K562 (cell line): ENCODE measurements at regions not wholly inside any gene's neighbourhood (a gene's known extent, or its start where the extent isn't known, plus 50 kb on each side); places are given as distances from the start of the nearest gene placed in this dataset.

Source experiments
- ATAC-seq: fragments of 200-7000 bp; cut with Tn5 transposase; 3 replicates; pipeline ENCODE4 v1.9.1; 2020; ENCODE audit warnings: moderate library complexity
- BruUV-seq: library from RNA; stranded (reverse); fragments of 400-500 nt; replicated peaks from 2 replicates; lab custom pipeline; 2021; lab: Mats Ljungman, UMichigan
- CTCF ChIA-PET: fragments of 300-600 bp; formaldehyde crosslinking; extraction: SDS; loops from one replicate; lab custom pipeline; 2021; ENCODE audit warnings: low intra/inter-chr PET ratio; lab: Yijun Ruan, JAX
- POLR2A ChIA-PET: fragments of 300-600, 350-650 bp; sonication (Branson Sonifier 250); formaldehyde crosslinking; extraction: SDS; loops from one replicate; lab custom pipeline; 2021; ENCODE audit warnings: antibody characterized with exemption, inconsistent platforms; lab: Yijun Ruan, JAX
- DNase-seq, 4 experiments: peaks; one replicate each; pipeline versions ENCODE4 v3.0.0 to v3.0.0-alpha.2; 2011 to 2018; ENCODE audit warnings: low spot score in 3 of 4, mixed read lengths in 3 of 4; ENCODE audit errors: extremely low read depth in 1 of 4
- FAIRE-seq: peaks from 2 replicates; lab custom pipeline; 2011; peaks lifted over from hg19 to GRCh38; lab: Jason Lieb, UNC
- H2AFZ ChIP-seq: 2 replicates; pipeline ENCODE4 v1.6.0; 2011; ENCODE audit warnings: low read depth, low read length, control low read depth, inconsistent platforms
- H3K27ac ChIP-seq: fragments of 200-600 bp; 3 replicates; pipeline ENCODE4 v1.8.0; 2011; ENCODE audit warnings: low read depth, mild to moderate bottlenecking, control low read depth, inconsistent platforms, low read length, moderate library complexity, mixed read lengths; ENCODE audit errors: extremely low read depth
- H3K27me3 ChIP-seq, 2 experiments: fragments of 300-600 bp in 1 of 2; 2 replicates in 1 of 2; 3 replicates in 1 of 2; pipeline versions ENCODE4 v1.6.0 to v1.8.0; 2011; ENCODE audit warnings: inconsistent platforms in 2 of 2, low read length in 2 of 2, mild to moderate bottlenecking in 1 of 2, mixed read lengths in 1 of 2, moderate library complexity in 1 of 2; ENCODE audit not compliant: control insufficient read depth in 2 of 2, insufficient read depth in 2 of 2
- H3K36me3 ChIP-seq: fragments of 300-600 bp; 3 replicates; pipeline ENCODE4 v1.8.0; 2011; ENCODE audit warnings: mild to moderate bottlenecking, low read length, inconsistent platforms; ENCODE audit not compliant: control insufficient read depth, insufficient read depth
- H3K4me1 ChIP-seq, 2 experiments: fragments of 200-600 bp in 1 of 2; replicated peaks in 1 of 2; 2 replicates in 1 of 2; 3 replicates in 1 of 2; pipeline versions ENCODE4 v1.5.1 to v1.8.0; 2011; ENCODE audit warnings: inconsistent platforms in 2 of 2, low read length in 2 of 2, mild to moderate bottlenecking in 1 of 2, mixed read lengths in 1 of 2, moderate library complexity in 1 of 2; ENCODE audit not compliant: control insufficient read depth in 2 of 2, insufficient read depth in 2 of 2
- H3K4me2 ChIP-seq: 2 replicates; pipeline ENCODE4 v1.6.1; 2011; ENCODE audit warnings: low read length, control low read depth, inconsistent platforms, mixed read lengths; ENCODE audit not compliant: insufficient read depth
- H3K4me3 ChIP-seq: fragments of 200-600 bp; sonication (generic), shearing (Covaris generic); 2 replicates; pipeline ENCODE4 v1.5.1; 2016; ENCODE audit warnings: control low read depth, inconsistent platforms
- H3K79me2 ChIP-seq: fragments of 200-600 bp; 3 replicates; pipeline ENCODE4 v1.8.0; 2011; ENCODE audit warnings: low read length, inconsistent platforms; ENCODE audit not compliant: control insufficient read depth, insufficient read depth
- H3K9ac ChIP-seq, 2 experiments: 2 replicates each; pipeline versions ENCODE4 v1.6.0 to v1.6.1; 2011; ENCODE audit warnings: low read depth in 2 of 2, low read length in 2 of 2, control low read depth in 1 of 2, inconsistent platforms in 1 of 2, mild to moderate bottlenecking in 1 of 2, mixed read lengths in 1 of 2; ENCODE audit not compliant: insufficient read depth in 1 of 2
- H3K9me1 ChIP-seq: one replicate; pipeline ENCODE4 v1.6.0; 2011; ENCODE audit warnings: inconsistent platforms, mild to moderate bottlenecking, low read length, moderate library complexity; ENCODE audit not compliant: control insufficient read depth, insufficient read depth
- H3K9me3 ChIP-seq: replicated peaks from 2 replicates; pipeline ENCODE4 v1.5.1; 2011; ENCODE audit warnings: low read depth, low read length, inconsistent platforms; ENCODE audit not compliant: control insufficient read depth, insufficient read depth
- H4K20me1 ChIP-seq: replicated peaks from 2 replicates; pipeline ENCODE4 v1.6.1; 2011; ENCODE audit warnings: low read length, inconsistent platforms, mixed read lengths; ENCODE audit not compliant: control insufficient read depth, insufficient read depth
- GATAD2B ChIP-seq: fragments of 450-650 bp; IDR thresholded peaks from 2 replicates; pipeline ENCODE4 v1.6.1; 2017; ENCODE audit warnings: mild to moderate bottlenecking, borderline replicate concordance
- HDAC6 ChIP-seq: IDR thresholded peaks from 2 replicates; pipeline ENCODE4 v1.6.1; 2012; ENCODE audit warnings: low read depth, mild to moderate bottlenecking, control low read depth, inconsistent platforms, low read length, moderate library complexity
- MCM5 ChIP-seq: fragments of 450-650 bp; IDR thresholded peaks from 2 replicates; pipeline ENCODE4 v1.6.1; 2016; ENCODE audit warnings: low read depth
- MTA3 ChIP-seq: fragments of 450-650 bp; formaldehyde crosslinking; IDR thresholded peaks from 2 replicates; pipeline ENCODE4 v1.6.1; 2017; ENCODE audit warnings: mild to moderate bottlenecking, borderline replicate concordance
- STAT5B ChIP-seq: fragments of 250-450 bp; sonication (Bioruptor Pico); IDR thresholded peaks from 2 replicates; pipeline ENCODE4 v1.8.0; 2021; ENCODE audit warnings: mild to moderate bottlenecking, inconsistent platforms
- YBX1 ChIP-seq: fragments of 450-650 bp; IDR thresholded peaks from 2 replicates; pipeline ENCODE4 v1.7.1; 2016; ENCODE audit warnings: mild to moderate bottlenecking
- ZNF224 ChIP-seq: sonication (generic); formaldehyde crosslinking; IDR thresholded peaks from 2 replicates; pipeline ENCODE4 v1.8.0; 2022; ENCODE audit warnings: mild to moderate bottlenecking, missing genetic modification reagents
- WGBS: fragments of 100-300 bp; shearing (Covaris generic); methylation state at CpG from one replicate; pipeline ENCODE4 v1.1.6; 2016; ENCODE audit warnings: low coverage, mixed read lengths; ENCODE audit not compliant: insufficient coverage; ENCODE audit errors: missing lambda C conversion rate; 5-methylcytosine and 5-hydroxymethylcytosine counted together
- in situ Hi-C: fragments of 300-500 bp; cut with MboI; formaldehyde crosslinking; loops from 4 replicates; pipeline ENCODE4 v1.15.0; 2018; ENCODE audit warnings: inconsistent platforms, mixed read lengths
- intact Hi-C: fragments of 100-400 bp; cut with micrococcal nuclease; formaldehyde crosslinking; loops from 2 replicates; pipeline ENCODE4 v1.14.2; 2022
- TF ChIP-seq, protein P1 (sequence below): fragments of 450-650 bp; formaldehyde crosslinking; IDR thresholded peaks from 2 replicates; pipeline ENCODE4 v1.4.0; 2020; ENCODE audit warnings: mild to moderate bottlenecking, moderate library complexity
- TF ChIP-seq, protein P2 (sequence below): fragments of 450-650 bp; IDR thresholded peaks from 2 replicates; pipeline ENCODE4 v1.6.1; 2016

DNA sequence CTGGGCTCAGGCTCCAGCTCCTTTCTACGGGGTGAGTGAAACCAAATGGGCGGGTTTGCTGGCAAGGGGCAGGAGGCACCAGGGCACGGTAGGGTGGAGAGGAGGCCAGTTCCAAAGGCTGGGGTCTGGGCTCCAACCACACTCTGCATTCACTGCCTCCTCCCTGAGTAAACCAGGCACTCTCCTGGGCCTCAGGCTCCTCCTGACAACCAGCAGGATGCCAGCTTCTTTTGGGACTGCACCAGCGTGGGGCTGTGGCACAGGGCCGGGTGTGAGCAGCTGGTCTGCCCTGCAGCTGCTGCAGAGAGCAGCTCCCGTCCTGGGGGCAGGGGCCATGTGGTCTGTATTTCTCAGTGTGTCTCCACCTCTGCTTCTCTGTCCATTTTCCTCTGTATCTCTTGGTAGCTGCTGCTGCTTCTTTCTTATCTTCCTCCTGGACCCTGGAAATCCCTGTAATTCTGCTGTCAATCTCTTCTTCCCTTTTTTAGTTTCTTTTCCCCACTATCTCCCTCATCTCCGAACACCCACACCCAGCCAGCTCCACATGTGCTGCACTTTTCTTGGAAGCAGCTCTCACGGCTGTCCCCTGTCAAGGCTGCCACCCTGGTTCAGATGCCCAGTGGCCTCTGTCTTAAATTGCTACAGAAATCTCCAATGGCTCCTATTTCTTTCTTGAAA lies 54.9 kb upstream of the TBC1D21 start:
- no peak overlapping the region for H3K27ac ChIP-seq

GRCh38 chr15:73821181-73821580 lies 52.2 kb upstream of the TBC1D21 start:
- intact Hi-C loops = no loop called here
- Histone ChIP-seq H3K4me3 (no peak overlapping the region), H3K27ac (no peak overlapping the region), H3K9me1 (no peaks in the 10 kb centered on the region), H3K36me3 (no peaks in the 10 kb centered on the region), H3K9me3 (no peaks in the 10 kb centered on the region), H3K9ac (no peak overlapping the region), H2AFZ (no peak overlapping the region), H3K4me1 (no peaks in the 10 kb centered on the region), H3K79me2 (no peaks in the 10 kb centered on the region), H3K4me2 (no peak overlapping the region), H4K20me1 (no peaks in the 10 kb centered on the region), H3K27me3 (peaks cover 0 to 28% of the 10 kb centered on the region in 2 experiments; a peak in 2 of 5 replicates)
- in situ Hi-C loops = no loop called here
- BruUV-seq = no TSS peak
- DNase-seq (no peak), FAIRE-seq (no peak), ATAC-seq (no peak)
- TF ChIP-seq, protein P1, sequence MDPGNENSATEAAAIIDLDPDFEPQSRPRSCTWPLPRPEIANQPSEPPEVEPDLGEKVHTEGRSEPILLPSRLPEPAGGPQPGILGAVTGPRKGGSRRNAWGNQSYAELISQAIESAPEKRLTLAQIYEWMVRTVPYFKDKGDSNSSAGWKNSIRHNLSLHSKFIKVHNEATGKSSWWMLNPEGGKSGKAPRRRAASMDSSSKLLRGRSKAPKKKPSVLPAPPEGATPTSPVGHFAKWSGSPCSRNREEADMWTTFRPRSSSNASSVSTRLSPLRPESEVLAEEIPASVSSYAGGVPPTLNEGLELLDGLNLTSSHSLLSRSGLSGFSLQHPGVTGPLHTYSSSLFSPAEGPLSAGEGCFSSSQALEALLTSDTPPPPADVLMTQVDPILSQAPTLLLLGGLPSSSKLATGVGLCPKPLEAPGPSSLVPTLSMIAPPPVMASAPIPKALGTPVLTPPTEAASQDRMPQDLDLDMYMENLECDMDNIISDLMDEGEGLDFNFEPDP (CRISPR knock-in tag) = no peak
- TF ChIP-seq MTA3 = no peak
- no peak for TF ChIP-seq YBX1
- TF ChIP-seq MCM5 = no peak
- no peak for TF ChIP-seq GATAD2B
- ChIA-PET CTCF (no interaction called here), POLR2A (no interaction called here)
- 6% methylated on average over 2 of the region's 2 CpGs for WGBS

More for the DNA sequence above, 54.9 kb upstream of the TBC1D21 start:
- WGBS = 0% methylated on average over 8 of the region's 8 CpGs
- no TSS peak for BruUV-seq
- Histone ChIP-seq H3K4me2 (no peak overlapping the region), H4K20me1 (no peaks in the 10 kb centered on the region; the same call in 1 of the 2 replicates), H3K9ac (no peak overlapping the region; a peak in 1 of 4 replicates), H3K27me3 (peaks cover 0 to 35% of the 10 kb centered on the region in 2 experiments; a peak in 2 of 5 replicates), H3K36me3 (no peaks in the 10 kb centered on the region), H3K9me3 (no peaks in the 10 kb centered on the region), H3K9me1 (no peaks in the 10 kb centered on the region), H3K4me3 (no peak overlapping the region), H3K4me1 (no peaks in the 10 kb centered on the region), H2AFZ (no peak overlapping the region), H3K79me2 (no peaks in the 10 kb centered on the region)
- FAIRE-seq (no peak), DNase-seq (no peak), ATAC-seq (no peak)
- in situ Hi-C loops = no loop called here
- POLR2A ChIA-PET = interaction anchor here (0.9 to 1.8 kb wide), 2 partner anchors 11 to 12 kb away, joined by 3 to 7 read pairs; no protein-coding TSS in a partner anchor
- TF ChIP-seq STAT5B (CRISPR knock-in tag) (no peak), HDAC6 (no peak), ZNF224 (CRISPR knock-in tag) (no peak)
- TF ChIP-seq, protein P2, sequence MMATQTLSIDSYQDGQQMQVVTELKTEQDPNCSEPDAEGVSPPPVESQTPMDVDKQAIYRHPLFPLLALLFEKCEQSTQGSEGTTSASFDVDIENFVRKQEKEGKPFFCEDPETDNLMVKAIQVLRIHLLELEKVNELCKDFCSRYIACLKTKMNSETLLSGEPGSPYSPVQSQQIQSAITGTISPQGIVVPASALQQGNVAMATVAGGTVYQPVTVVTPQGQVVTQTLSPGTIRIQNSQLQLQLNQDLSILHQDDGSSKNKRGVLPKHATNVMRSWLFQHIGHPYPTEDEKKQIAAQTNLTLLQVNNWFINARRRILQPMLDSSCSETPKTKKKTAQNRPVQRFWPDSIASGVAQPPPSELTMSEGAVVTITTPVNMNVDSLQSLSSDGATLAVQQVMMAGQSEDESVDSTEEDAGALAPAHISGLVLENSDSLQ = 0 out of 2 replicates have a peak, but pooled peaks have one; percentile 7
- CTCF ChIA-PET = no interaction called here
- intact Hi-C loops = no loop called here
